ENCODE measurements at regions not wholly inside any gene's neighbourhood (a gene's known extent, or its start where the extent isn't known, plus 50 kb on each side); places are given as distances from the start of the nearest gene placed in this dataset.

DNA sequence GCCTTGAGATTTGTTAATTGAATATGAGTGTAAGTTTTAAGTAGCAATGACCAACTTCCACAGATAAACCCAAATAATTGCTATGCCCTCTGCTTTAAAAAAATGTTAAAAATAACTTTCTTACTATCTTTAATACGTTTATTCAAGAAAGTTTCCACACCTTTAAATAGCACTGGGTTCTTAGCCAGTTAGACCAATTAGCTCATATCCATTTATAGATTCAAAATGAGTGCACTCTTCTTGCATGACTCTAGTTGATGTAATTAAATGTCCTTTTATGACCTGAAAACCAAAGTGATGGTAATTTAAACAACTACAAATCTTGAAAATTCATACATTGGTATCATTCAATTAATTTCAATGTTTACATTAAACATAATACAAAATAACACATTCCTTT, 50.8 kb upstream of the CACNA2D1 start:
- in situ Hi-C loops (cut with HindIII; ENCODE audit: low pct_unique_long_range_greater_than_20kb, low sequenced_read_pairs): no loop called here

More for the DNA sequence above, 50.8 kb upstream of the CACNA2D1 start:
- no peak for TF ChIP-seq JUND (IDR thresholded peaks at IDR 0.05; ENCODE audit: low read depth)
- DNase-seq (ENCODE audit: low read depth in 1 of 2, low spot score in 1 of 2): no peak

Measured in T47D (cell line).